Myocyte (in vitro differentiated cells): ENCODE measurements at regions not wholly inside any gene's neighbourhood (a gene's known extent, or its start where the extent isn't known, plus 50 kb on each side); places are given as distances from the start of the nearest gene placed in this dataset.
"Not testable (repeated sequence)": the region's sequence is repeated elsewhere in the genome, so short reads cannot be mapped to it uniquely, and the experiment has no call there.

Source experiments
- DNase-seq: peaks from one replicate; pipeline ENCODE4 v3.0.0-alpha.2; 2012; ENCODE audit warnings: low read depth

DNA sequence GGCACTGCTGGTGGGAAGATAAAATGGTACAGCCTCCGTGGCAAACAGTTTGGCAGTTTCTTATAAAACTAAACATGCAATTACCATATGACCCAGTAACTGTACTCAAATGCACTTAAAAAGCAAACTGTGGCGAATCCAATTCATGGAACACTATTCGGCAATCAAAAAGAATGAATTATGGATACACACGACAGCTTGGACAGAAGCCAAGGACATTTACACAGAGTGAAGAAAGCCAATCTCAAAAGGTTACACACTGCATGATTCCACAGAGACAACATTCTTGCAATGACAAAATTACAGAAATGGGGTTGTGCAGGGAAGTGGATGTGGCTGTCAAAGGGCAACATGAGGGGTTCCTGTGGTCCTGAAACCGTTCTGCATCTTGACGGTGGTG lies 122.1 kb upstream of the IQSEC1 start:
- no peak for DNase-seq

DNA sequence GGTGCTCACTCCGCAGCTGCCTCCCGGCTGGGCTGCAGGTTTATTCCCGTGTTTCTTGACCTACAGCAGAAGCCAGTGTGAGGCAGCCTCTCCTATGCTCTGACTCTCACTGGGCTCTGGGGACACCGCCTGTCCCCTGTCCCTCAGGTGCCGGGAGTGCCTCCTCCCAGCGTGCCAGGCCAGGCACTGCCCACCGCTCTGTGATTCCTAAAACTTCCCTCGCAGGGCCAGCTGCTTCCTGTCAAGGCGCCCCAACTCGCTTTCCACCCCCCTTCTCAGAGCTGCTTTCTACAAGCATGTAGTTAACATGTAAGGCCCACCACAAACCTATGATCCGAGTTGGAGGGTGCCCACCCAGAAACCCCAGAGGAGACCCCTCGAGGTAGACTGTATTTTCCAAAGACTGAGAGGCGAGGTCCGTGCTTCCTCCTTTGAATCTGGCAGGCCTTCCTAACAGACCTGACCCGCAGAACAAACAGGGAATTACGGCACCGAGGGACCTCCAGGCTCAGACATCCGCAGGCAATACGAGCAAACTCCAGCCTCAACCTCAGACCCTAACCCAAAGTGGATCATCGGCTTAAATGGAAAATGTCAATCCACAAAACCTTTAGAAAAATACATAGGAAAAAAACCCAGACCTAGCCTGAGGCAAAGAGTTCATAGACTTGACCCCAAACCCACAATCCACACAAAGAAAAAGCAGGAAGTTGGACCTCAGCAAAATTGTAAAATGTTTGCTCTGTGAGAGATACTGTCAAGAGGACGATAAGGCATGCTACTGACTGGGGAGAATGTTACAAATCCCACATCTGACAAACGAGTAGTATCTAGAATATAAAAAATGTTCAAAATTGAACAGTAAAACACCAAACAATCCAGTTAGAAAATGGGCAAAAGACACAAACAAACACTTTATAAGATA lies 121.3 kb upstream of the IQSEC1 start:
- DNase-seq, result no peak

DNA sequence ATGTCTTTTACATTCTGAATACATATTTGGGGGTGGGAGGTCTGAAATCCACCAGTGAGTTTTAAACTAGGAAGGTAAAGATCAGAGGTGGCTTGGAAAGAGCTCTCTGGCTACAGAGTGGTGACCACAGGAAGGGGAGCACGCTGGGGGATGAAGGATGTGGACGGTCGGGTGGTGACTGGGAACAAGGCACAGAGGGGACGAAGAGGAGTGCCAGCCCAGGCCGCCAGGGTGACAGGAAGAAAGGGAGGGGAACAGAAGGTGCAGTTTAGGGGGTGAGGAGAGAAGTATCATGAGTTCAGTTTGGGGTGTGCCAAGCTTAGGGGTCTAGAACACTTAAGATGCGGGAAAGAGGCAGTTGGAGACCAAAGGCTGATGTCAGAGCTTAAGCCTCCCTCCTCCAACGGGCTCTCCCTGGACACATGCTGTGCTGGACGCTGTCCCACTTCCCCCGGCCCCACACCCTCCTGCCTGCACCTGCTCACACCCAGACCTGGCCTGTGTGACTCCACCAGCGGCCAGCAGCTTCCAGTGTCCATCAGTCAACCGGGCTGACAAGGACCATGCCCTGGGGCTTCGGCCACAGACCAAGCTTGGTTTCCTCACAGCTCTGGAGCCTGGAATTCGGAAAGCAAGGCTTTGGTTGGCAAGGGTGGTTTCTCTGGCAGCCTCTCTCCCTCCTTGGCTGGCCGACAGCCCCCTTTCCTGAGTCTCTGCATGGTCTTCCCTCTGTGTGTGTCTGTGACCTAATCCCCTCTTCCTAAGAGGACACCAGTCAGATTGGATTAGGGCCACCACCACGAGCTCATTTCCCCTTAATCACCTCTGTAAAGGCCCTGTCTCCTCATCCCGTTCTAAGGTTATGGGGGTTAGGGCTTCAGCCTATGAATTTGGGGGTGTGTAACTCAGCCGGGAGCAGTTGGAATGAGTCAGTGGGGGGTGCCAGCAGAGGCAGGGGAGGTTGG lies 120.4 kb upstream of the IQSEC1 start:
- peak; percentile 43 for DNase-seq

DNA sequence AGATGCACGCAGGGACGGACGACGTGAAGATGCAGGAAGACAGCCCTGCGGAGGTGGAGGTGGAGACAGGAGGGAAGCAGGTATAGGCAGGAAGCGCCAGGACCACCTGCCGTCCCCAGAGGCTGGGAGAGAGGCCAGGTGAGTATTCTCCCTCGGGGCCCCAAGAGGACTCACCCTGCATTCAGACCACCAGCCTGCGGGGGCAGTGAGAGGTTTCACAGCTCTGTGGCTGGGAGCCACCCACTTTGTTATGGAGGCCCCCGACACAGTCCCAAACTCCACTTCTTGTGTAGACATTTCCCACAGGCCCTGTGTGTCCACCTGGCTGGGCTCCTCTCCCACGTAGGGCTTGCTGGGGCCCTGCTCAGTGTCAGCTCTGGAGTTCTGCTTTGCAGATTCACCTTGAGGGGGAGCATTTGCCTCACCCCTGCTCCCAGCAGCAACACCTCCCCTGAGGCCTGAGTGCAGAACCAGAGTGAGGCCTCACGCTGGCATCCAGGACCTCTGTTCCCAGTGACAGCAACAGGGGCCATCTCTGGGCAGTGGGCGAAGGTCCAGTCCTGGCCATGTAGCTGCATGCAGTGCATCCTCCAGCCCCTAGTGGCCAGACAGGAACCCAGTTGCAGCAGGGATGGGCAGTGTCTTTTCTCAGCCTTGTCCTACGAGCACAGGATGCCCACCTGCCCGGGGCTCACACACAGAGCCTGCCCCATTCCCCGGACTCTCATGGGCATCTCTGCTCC lies 119.4 kb upstream of the IQSEC1 start:
- DNase-seq, result no peak

DNA sequence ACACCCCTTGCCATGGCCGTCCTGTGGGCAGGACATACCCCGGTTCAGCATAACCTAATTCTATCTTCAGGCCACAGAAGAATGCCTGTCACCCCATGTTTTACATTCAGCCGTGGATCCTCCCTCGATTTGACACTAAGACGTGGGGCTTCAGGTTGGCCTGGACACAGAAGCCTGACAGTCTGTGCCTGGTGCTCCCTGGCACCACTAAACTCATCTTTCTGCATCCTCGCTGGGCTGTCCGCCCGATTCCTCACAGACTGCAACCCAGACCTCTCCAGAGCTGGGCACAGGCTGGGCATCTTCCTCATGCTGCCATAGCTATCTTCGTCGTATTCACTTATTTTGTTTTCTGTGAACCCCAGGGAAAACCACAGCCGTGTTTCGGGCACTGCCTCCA lies 117.8 kb upstream of the IQSEC1 start:
- no peak for DNase-seq

DNA sequence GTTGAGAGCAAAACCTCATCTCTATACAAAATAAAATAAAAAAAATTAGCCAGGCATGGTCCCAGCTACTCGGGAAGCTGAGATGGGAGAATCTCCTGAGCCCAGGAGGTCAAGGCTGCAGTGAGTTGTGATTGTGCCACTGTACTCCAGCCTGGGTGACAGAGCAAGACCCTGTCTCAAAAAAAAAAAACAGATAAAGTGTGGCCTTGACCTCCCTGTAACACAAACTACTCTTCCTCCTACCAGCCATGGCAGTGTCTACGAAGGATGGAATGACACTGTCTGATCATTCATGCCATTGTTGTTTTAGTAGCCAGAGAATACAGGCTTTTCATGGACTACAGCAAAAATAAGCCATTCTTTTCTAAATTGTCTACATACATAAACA lies 117.1 kb upstream of the IQSEC1 start:
- no peak for DNase-seq

DNA sequence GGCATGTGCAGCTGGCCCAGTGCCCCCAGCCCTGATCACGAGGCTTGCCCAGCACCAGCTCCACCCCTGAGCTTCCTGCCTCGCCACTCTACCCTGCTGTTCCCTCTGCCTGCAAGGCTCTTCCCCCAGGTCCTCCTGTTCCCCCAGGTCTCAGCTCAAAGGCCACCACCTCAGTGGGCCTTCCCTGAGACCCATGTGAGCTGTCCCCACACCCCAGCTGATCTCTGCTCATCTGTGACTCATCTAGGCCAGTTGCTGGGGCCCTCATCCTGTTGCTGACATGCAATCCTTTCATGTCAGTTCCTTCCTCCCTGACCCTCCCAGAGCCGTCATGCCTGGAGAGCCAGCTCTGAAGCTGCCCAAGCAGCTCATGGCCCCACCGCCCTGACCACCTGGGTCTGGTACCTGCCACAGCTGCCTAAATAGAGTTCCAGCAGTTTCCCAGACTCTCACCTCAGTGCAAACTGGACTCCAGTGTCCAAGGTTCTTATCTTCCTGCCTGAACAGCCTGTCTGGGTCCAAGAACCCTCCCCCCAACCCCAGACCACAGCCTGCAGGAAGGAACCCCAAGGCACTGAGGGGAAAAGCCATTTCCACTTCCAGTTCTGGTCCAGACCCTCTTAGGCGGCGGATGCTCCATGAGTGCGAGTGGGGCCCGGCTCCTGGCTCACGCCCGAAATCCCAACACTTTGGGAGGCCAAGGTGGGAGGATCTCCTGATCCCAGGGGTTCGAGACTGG lies 116.6 kb upstream of the IQSEC1 start:
- peak; percentile 25 for DNase-seq

DNA sequence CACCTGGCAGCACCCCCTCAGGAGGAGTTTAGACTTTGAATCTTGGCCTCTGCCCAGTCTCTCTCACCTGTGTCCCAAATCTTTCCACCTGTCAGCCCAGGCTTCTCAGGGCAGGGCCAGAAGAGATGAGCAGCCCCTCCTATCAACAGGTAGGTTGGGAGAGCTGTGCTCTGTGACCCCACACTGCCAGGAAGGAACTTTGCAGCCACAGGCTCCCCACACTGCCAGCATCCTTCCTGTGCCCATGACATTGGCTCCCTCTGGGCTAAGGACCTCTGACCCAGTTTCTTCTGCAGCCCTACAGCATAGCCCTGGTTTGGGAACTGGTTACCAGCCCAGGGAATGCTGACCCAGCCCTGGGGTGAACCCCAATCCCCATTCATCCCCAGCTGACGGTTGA lies 115.7 kb upstream of the IQSEC1 start:
- DNase-seq, result no peak

DNA sequence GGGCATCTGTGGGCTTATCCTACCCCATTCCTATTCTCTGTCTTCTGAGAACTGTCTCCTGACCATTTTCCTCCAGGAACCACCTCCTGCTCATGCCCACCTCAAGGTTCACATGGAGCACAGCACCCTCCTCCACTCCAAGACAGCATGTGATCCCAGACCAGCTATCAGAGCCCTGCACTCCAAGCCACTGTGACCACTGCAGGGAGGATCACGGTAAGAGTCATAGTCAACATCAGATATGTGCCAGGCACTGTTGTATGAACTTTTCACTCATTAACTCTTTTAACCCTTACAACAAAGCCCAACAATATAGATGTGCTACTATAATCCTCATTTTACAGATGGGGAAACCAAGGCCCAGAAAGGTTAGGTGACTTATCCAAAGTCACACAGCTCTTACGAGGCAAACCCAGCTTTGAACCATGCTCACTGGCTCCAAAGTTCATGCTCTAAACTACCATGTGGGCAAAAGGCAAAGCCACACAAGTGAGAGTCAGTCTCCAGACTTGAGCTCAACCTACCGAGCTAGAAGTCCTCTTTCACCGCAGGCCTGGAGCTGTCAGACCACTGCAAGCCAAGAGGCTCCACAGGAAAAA lies 115.1 kb upstream of the IQSEC1 start:
- DNase-seq, result no peak

DNA sequence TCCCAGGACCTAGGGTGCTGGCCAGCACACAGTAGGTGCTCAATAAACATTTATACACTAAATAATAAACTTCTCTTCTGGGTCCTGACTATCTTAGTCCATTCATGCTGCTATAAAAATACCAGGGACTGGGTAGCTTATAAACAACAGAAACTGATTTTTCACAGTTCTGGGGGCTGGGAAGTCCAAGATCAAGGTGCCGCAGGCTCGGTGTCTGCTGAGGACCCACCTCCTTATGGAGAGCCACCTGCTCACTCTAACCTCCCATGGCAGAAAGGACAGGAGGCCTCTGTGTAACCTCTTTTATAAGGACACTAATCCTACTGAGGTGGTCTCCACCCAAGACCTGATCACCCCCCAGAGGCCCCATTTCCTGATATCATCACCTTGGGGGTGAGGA lies 114.4 kb upstream of the IQSEC1 start:
- DNase-seq, result no peak

DNA sequence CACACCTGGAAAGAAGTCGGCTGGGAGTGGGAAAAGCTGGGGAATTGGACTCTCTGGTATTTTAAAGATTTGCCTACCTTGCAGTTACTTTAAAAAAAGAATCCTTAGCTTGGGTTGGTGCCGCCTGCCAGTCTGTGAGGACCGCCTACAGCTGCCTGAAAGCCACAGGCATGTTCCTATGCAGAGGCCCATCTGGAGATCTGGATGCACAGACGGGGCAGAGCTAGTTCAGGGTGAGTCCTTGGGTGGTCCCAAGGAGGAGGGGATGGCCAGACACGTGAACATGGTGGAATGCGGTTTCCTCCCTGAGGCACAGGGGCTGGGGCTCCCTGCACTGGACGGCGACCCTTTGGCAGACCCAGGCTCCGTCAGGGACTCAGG lies 113.2 kb upstream of the IQSEC1 start:
- DNase-seq, result no peak

DNA sequence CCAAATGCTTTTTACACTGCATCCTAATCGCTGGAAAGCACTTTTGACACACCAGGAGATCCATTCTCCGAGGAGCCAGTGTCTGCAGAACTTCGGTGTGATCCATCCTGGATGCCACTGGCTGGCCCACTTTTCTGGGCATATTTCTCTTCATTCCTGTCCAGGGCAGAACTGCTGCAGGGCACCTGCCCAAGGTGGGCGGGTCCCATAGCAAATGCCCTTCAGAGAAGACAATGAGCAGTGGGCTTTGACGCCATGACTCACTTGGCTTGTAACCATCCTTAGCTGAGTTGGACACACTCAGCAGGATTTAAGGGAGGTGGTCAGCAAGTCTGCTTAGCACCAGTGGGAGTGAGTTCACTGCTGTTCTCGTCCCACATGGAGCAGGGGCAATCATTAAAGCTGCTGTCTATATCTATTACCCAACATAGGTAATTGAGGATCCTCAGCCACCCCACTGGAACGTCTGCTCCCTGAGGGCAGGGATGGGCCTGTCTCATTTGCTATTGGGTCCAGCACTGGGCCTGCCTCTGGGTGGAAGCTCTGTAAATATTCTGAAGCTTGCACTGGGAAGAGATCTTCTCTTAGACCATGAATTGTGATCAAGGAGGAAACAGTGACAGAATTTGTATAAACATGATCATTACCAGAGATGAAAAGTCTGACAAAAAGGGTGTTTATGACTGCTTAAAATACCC lies 112.7 kb upstream of the IQSEC1 start:
- no peak for DNase-seq

DNA sequence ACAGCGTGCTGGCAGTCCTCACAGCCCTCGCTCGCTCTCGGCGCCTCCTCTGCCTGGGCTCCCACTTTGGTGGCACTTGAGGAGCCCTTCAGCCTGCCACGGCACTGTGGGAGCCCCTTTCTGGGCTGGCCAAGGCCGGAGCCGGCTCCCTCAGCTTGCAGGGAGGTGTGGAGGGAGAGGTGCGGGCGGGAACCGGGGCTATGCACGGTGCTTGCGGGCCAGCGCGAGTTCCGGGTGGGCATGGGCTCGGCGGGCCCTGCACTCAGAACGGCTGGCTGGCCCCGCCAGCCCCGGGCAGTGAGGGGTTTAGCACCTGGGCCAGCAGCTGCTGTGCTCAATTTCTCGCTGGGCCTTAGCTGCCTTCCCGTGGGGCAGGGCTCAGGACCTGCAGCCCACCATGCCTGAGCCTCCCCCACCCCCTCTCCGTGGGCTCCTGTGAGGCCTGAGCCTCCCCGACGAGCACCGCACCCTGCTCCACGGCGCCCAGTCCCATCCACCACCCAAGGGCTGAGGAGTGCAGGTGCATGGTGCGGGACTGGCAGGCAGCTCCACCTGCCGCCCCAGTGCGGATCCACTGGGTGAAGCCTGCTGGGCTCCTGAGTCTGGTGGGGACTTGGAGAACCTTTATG lies 106.5 kb upstream of the IQSEC1 start:
- not testable (repeated sequence) for DNase-seq

DNA sequence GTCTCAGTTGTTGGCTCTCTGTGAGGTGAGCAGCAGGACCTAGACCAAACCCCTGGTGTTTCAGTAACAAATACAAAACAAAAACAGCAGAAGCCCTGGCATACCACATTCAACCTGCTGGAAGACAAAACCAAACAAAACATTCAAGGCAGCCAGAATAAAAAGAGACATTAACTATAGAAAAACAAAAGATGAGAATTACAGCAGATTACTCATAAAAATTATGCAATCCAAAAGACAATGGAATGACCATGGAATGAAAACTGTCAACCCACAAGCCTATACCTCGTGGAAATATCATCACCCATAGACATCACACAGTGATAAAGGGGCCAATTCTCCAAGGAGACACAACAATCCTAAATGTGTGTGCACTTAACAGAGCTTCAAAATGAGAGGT lies 106.0 kb upstream of the IQSEC1 start:
- no peak for DNase-seq

DNA sequence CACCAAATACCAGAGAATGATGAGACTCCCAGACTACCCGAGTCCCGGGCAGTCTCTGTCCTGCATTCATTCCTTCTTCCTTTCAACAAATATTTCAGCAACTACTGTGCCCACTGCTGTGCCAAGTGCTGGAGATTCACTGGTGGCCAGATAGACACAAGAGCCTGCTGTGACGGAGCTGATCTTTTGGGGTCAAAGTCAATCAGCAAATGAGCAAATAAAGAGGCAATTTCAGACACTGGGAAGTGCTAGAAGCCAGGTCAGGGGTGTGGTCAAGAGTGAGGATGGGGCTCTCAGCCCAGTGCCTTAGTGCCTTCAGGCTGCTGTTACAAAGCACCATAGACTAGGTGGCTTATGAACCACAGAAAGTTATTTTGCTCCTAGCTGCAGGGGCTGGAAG lies 104.9 kb upstream of the IQSEC1 start:
- DNase-seq, result no peak

DNA sequence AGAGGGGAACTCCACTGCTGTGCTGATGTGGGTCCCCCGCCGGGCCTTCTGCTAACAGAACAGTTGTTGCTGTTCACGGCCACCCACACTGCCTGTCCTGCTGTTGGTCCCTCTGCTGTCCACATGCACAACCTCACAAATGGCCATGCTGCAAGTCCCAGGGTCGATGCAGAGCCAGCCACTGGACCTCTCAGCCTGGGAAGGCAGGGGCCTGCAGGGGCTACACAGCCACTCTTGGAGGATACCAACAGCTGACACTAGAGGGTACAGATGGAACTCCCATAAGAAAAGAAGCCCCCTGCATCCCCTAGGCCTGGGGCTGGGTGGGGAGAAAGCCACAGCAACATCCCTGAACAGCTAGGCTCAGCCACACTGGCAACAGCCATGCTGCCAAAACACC lies 104.4 kb upstream of the IQSEC1 start:
- DNase-seq, result no peak

DNA sequence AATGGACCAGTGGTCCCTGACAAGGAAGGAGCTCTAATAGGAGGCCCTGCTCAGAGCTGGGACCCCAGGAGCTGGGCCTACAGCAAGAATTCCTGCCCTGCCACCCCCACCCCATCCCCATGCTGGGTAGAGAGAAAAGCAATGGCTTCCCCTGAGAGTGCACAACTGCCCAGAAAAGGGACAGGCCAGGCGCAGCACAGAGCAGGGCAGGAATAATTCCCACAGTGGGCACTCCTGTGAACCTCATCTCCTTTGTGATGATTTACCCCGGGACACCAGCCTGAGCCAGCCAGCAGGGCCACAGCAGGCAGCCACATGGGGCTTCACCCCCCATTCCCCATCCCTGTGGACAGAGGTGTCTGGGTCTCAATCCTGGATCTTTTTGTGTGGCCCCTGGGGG lies 104.0 kb upstream of the IQSEC1 start:
- DNase-seq, result no peak

DNA sequence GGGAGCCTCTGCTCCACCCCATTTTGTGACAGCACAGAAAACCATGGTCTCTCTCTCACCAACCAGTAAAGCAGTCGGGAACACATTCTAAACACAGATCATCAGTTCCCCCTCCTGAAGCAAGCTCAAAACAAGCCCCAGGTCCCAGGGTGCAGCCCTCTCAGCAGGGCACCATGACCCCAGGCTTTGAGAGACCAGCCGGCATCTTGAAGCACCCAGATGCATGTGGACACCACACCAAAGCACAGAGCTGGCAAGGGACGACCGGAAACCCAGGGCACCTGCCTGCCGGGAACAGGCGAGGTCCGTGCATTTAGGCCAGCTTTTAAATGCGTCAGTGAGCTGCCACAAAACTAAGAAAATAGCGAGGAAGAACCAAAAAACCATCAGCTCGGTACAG lies 103.2 kb upstream of the IQSEC1 start:
- no peak for DNase-seq

DNA sequence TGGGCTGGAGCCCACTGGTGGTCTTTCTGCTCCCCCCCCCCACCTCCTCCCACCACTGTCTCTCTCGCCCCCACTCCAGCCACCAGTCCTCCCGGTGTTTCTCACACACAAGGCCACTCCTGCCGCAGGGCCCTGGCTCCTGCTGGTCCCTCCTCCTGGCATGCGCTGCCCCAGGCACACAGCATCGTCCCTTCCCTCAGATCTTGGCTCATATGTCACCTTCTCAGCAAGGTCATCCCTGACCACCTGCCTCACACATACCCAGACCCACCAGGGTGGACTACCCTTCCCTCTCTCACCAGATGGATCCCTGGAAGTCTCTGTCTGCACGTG lies 101.5 kb upstream of the IQSEC1 start:
- no peak for DNase-seq
